ENCODE measurements at regions not wholly inside any gene's neighbourhood (a gene's known extent, or its start where the extent isn't known, plus 50 kb on each side); places are given as distances from the start of the nearest gene placed in this dataset.

DNA sequence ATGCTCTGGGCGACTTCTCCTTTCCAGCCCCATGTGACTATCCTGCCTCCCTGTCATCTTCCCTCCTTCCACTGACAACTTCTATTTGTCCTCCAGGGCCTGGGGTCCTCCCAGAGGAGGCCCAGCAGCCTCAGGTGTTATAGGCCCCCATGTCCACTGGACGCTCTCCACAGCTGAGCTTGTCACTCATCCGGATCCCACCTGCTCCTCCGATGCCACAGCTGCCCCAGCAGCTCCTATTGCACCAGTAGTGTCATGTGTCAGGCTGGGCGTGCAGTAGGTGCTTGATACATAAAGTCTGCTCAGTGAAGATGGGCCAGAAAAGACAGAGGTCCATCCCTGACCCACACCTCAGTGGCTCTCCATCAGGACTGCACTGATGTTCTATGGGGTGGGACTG, 305.7 kb upstream of the MYT1L start:
- H3K23ac ChIP-seq (ENCODE audit: low read depth, low read length): no peak overlapping the region
- no peak overlapping the region for H3K27ac ChIP-seq (ENCODE audit: insufficient read depth, low read length)
- H2BK5ac ChIP-seq (ENCODE audit: low read depth, low read length, poor library complexity, severe bottlenecking): no peak overlapping the region
- H3K4ac ChIP-seq (ENCODE audit: low read depth, low read length): no peak overlapping the region
- no peak overlapping the region for H3K18ac ChIP-seq (ENCODE audit: low read depth, low read length)
- no peak overlapping the region for H4K91ac ChIP-seq (ENCODE audit: insufficient read depth, low read depth, low read length)
- in situ Hi-C loops (cut with MboI; ENCODE audit: low sequenced_read_pairs): no loop called here
- no peak overlapping the region for H3K4me2 ChIP-seq (ENCODE audit: low read depth, low read length)
- H3K9me1 ChIP-seq (ENCODE audit: insufficient read depth, low read length): no peaks in the 10 kb centered on the region
- no peak overlapping the region for H2AFZ ChIP-seq (replicated peaks; ENCODE audit: low read length, poor library complexity)
- H4K20me1 ChIP-seq (ENCODE audit: insufficient read depth, low read length): no peaks in the 10 kb centered on the region
- H3K14ac ChIP-seq (replicated peaks; ENCODE audit: low read depth, low read length): no peak overlapping the region
- no peak overlapping the region for H3K4me3 ChIP-seq (ENCODE audit: insufficient read depth, low read depth, low read length)
- no peak overlapping the region for H2AK5ac ChIP-seq (ENCODE audit: low read depth, low read length)
- no peak overlapping the region for H2BK20ac ChIP-seq (ENCODE audit: low read depth, low read length)
- no peak overlapping the region for H4K5ac ChIP-seq (ENCODE audit: low read depth, low read length)
- no peaks in the 10 kb centered on the region for H3K36me3 ChIP-seq (ENCODE audit: control insufficient read depth, insufficient read depth, low read length)
- no peak overlapping the region for H3K56ac ChIP-seq (ENCODE audit: extremely low read depth, insufficient read depth, low read length)
- H2BK120ac ChIP-seq (ENCODE audit: low read depth, low read length): no peak overlapping the region
- dilution Hi-C loops (cut with HindIII; ENCODE audit: low sequenced_read_pairs, unreplicated experiment): no loop called here
- H3K4me1 ChIP-seq (ENCODE audit: control insufficient read depth, insufficient read depth, low read length): no peaks in the 10 kb centered on the region
- DNase-seq: no peak
- 60% methylated on average over 1 of the region's 5 CpGs; no CpG with 5 or more reads in 1 of the 2 experiments for WGBS, 2 experiments (ENCODE audit: extremely low coverage in 2 of 2, insufficient read length in 1 of 2)
- BruUV-seq (replicated peaks): no TSS peak
- H3K9ac ChIP-seq (ENCODE audit: low read depth, low read length): no peak overlapping the region
- H3K79me1 ChIP-seq (ENCODE audit: low read depth in 1 of 2, low read length in 2 of 2): no peaks in the 10 kb centered on the region
- ATAC-seq (ENCODE audit: low read depth): no peak
- no peak overlapping the region for H2AK9ac ChIP-seq (replicated peaks; ENCODE audit: low read depth, low read length, poor library complexity)
- H3K27me3 ChIP-seq (ENCODE audit: control insufficient read depth, insufficient read depth, low read length): no peaks in the 10 kb centered on the region
- intact Hi-C loops (cut with micrococcal nuclease): no loop called here
- no peak overlapping the region for H2BK15ac ChIP-seq (ENCODE audit: low read depth, low read length)
- no peak for TF ChIP-seq NFE2L2 (IDR thresholded peaks at IDR 0.05; ENCODE audit: low read depth, low read length)
- TF ChIP-seq, protein P1, sequence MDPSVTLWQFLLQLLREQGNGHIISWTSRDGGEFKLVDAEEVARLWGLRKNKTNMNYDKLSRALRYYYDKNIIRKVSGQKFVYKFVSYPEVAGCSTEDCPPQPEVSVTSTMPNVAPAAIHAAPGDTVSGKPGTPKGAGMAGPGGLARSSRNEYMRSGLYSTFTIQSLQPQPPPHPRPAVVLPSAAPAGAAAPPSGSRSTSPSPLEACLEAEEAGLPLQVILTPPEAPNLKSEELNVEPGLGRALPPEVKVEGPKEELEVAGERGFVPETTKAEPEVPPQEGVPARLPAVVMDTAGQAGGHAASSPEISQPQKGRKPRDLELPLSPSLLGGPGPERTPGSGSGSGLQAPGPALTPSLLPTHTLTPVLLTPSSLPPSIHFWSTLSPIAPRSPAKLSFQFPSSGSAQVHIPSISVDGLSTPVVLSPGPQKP (IDR thresholded peaks at IDR 0.05; ENCODE audit: borderline replicate concordance, low read depth, low read length): no peak
- no peak for TF ChIP-seq FOS (IDR thresholded peaks at IDR 0.05; ENCODE audit: low read depth, low read length)
- no peak for TF ChIP-seq CEBPB (IDR thresholded peaks at IDR 0.05; ENCODE audit: low read depth, low read length)
- no peak for TF ChIP-seq BHLHE40 (IDR thresholded peaks at IDR 0.05; ENCODE audit: low read depth, low read length)
- TF ChIP-seq MAFK (IDR thresholded peaks at IDR 0.05; ENCODE audit: low read depth, low read length): no peak
- TF ChIP-seq RCOR1 (IDR thresholded peaks at IDR 0.05; ENCODE audit: insufficient replicate concordance, low read length): no peak
- TF ChIP-seq MAZ (IDR thresholded peaks at IDR 0.05; ENCODE audit: borderline replicate concordance, low read depth, low read length): no peak
- TF ChIP-seq RAD21 (IDR thresholded peaks at IDR 0.05; ENCODE audit: low read length): no peak
- no peak for TF ChIP-seq CHD1 (IDR thresholded peaks at IDR 0.05; ENCODE audit: low read depth, low read length)
- TF ChIP-seq RFX5 (IDR thresholded peaks at IDR 0.05; ENCODE audit: low read depth, low read length): no peak
- ChIA-PET CTCF (interaction anchor here (0.6 kb wide), 1 partner anchor 20 kb away, joined by 3 read pairs; no protein-coding TSS in a partner anchor), POLR2A (ENCODE audit: unreplicated experiment) (no interaction called here)
- H3K9me3 ChIP-seq (ENCODE audit: control insufficient read depth, insufficient read depth, low read length): peaks cover 48% of the 10 kb centered on the region
- no peak overlapping the region for H4K8ac ChIP-seq (ENCODE audit: low read depth in 2 of 2, low read length in 2 of 2)
